K562 (cell line): ENCODE measurements at regions not wholly inside any gene's neighbourhood (a gene's known extent, or its start where the extent isn't known, plus 50 kb on each side); places are given as distances from the start of the nearest gene placed in this dataset.
A peak's percentile ranks its signal among the peaks of the same experiment; 100 is the strongest.

Source experiments
- ATAC-seq: fragments of 200-7000 bp; cut with Tn5 transposase; 3 replicates; pipeline ENCODE4 v1.9.1; 2020; ENCODE audit warnings: moderate library complexity
- BruUV-seq: library from RNA; stranded (reverse); fragments of 400-500 nt; replicated peaks from 2 replicates; lab custom pipeline; 2021; lab: Mats Ljungman, UMichigan
- CTCF ChIA-PET: fragments of 300-600 bp; formaldehyde crosslinking; extraction: SDS; loops from one replicate; lab custom pipeline; 2021; ENCODE audit warnings: low intra/inter-chr PET ratio; lab: Yijun Ruan, JAX
- POLR2A ChIA-PET: fragments of 300-600, 350-650 bp; sonication (Branson Sonifier 250); formaldehyde crosslinking; extraction: SDS; loops from one replicate; lab custom pipeline; 2021; ENCODE audit warnings: antibody characterized with exemption, inconsistent platforms; lab: Yijun Ruan, JAX
- DNase-seq, 4 experiments: peaks; one replicate each; pipeline versions ENCODE4 v3.0.0 to v3.0.0-alpha.2; 2011 to 2018; ENCODE audit warnings: low spot score in 3 of 4, mixed read lengths in 3 of 4; ENCODE audit errors: extremely low read depth in 1 of 4
- FAIRE-seq: peaks from 2 replicates; lab custom pipeline; 2011; peaks lifted over from hg19 to GRCh38; lab: Jason Lieb, UNC
- H2AFZ ChIP-seq: 2 replicates; pipeline ENCODE4 v1.6.0; 2011; ENCODE audit warnings: low read depth, low read length, control low read depth, inconsistent platforms
- H3K27ac ChIP-seq: fragments of 200-600 bp; 3 replicates; pipeline ENCODE4 v1.8.0; 2011; ENCODE audit warnings: low read depth, mild to moderate bottlenecking, control low read depth, inconsistent platforms, low read length, moderate library complexity, mixed read lengths; ENCODE audit errors: extremely low read depth
- H3K27me3 ChIP-seq, 2 experiments: fragments of 300-600 bp in 1 of 2; 2 replicates in 1 of 2; 3 replicates in 1 of 2; pipeline versions ENCODE4 v1.6.0 to v1.8.0; 2011; ENCODE audit warnings: inconsistent platforms in 2 of 2, low read length in 2 of 2, mild to moderate bottlenecking in 1 of 2, mixed read lengths in 1 of 2, moderate library complexity in 1 of 2; ENCODE audit not compliant: control insufficient read depth in 2 of 2, insufficient read depth in 2 of 2
- H3K36me3 ChIP-seq: fragments of 300-600 bp; 3 replicates; pipeline ENCODE4 v1.8.0; 2011; ENCODE audit warnings: mild to moderate bottlenecking, low read length, inconsistent platforms; ENCODE audit not compliant: control insufficient read depth, insufficient read depth
- H3K4me1 ChIP-seq, 2 experiments: fragments of 200-600 bp in 1 of 2; replicated peaks in 1 of 2; 2 replicates in 1 of 2; 3 replicates in 1 of 2; pipeline versions ENCODE4 v1.5.1 to v1.8.0; 2011; ENCODE audit warnings: inconsistent platforms in 2 of 2, low read length in 2 of 2, mild to moderate bottlenecking in 1 of 2, mixed read lengths in 1 of 2, moderate library complexity in 1 of 2; ENCODE audit not compliant: control insufficient read depth in 2 of 2, insufficient read depth in 2 of 2
- H3K4me2 ChIP-seq: 2 replicates; pipeline ENCODE4 v1.6.1; 2011; ENCODE audit warnings: low read length, control low read depth, inconsistent platforms, mixed read lengths; ENCODE audit not compliant: insufficient read depth
- H3K4me3 ChIP-seq: fragments of 200-600 bp; sonication (generic), shearing (Covaris generic); 2 replicates; pipeline ENCODE4 v1.5.1; 2016; ENCODE audit warnings: control low read depth, inconsistent platforms
- H3K79me2 ChIP-seq: fragments of 200-600 bp; 3 replicates; pipeline ENCODE4 v1.8.0; 2011; ENCODE audit warnings: low read length, inconsistent platforms; ENCODE audit not compliant: control insufficient read depth, insufficient read depth
- H3K9ac ChIP-seq, 2 experiments: 2 replicates each; pipeline versions ENCODE4 v1.6.0 to v1.6.1; 2011; ENCODE audit warnings: low read depth in 2 of 2, low read length in 2 of 2, control low read depth in 1 of 2, inconsistent platforms in 1 of 2, mild to moderate bottlenecking in 1 of 2, mixed read lengths in 1 of 2; ENCODE audit not compliant: insufficient read depth in 1 of 2
- H3K9me1 ChIP-seq: one replicate; pipeline ENCODE4 v1.6.0; 2011; ENCODE audit warnings: inconsistent platforms, mild to moderate bottlenecking, low read length, moderate library complexity; ENCODE audit not compliant: control insufficient read depth, insufficient read depth
- H3K9me3 ChIP-seq: replicated peaks from 2 replicates; pipeline ENCODE4 v1.5.1; 2011; ENCODE audit warnings: low read depth, low read length, inconsistent platforms; ENCODE audit not compliant: control insufficient read depth, insufficient read depth
- H4K20me1 ChIP-seq: replicated peaks from 2 replicates; pipeline ENCODE4 v1.6.1; 2011; ENCODE audit warnings: low read length, inconsistent platforms, mixed read lengths; ENCODE audit not compliant: control insufficient read depth, insufficient read depth
- MAFF ChIP-seq: IDR thresholded peaks from 2 replicates; pipeline ENCODE4 v1.6.1; 2012; ENCODE audit warnings: low read length, improper control_type of control experiment
- PATZ1 ChIP-seq: fragments of 250-450 bp; sonication (Bioruptor Pico); IDR thresholded peaks from 2 replicates; pipeline ENCODE4 v1.5.0; 2020; ENCODE audit warnings: mild to moderate bottlenecking, borderline replicate concordance
- ZNF316 ChIP-seq: fragments of 450-650 bp; IDR thresholded peaks from 2 replicates; pipeline ENCODE4 v1.6.1; 2016
- WGBS: fragments of 100-300 bp; shearing (Covaris generic); methylation state at CpG from one replicate; pipeline ENCODE4 v1.1.6; 2016; ENCODE audit warnings: low coverage, mixed read lengths; ENCODE audit not compliant: insufficient coverage; ENCODE audit errors: missing lambda C conversion rate; 5-methylcytosine and 5-hydroxymethylcytosine counted together
- in situ Hi-C: fragments of 300-500 bp; cut with MboI; formaldehyde crosslinking; loops from 4 replicates; pipeline ENCODE4 v1.15.0; 2018; ENCODE audit warnings: inconsistent platforms, mixed read lengths
- intact Hi-C: fragments of 100-400 bp; cut with micrococcal nuclease; formaldehyde crosslinking; loops from 2 replicates; pipeline ENCODE4 v1.14.2; 2022

GRCh38 chr1:188137221-188137620, 1308.5 kb downstream of the PLA2G4A start:
- CTCF ChIA-PET = interaction anchor here (0.6 kb wide), 1 partner anchor 1334 kb away, joined by 6 read pairs; no protein-coding TSS in a partner anchor
- 5% methylated on average over 2 of the region's 2 CpGs for WGBS

More at GRCh38 chr1:188137221-188137620, 1308.5 kb downstream of the PLA2G4A start:
- FAIRE-seq = no peak
- no peak for DNase-seq
- no TSS peak for BruUV-seq
- Histone ChIP-seq H3K9me3 (no peaks in the 10 kb centered on the region; the same call in 1 of the 2 replicates), H3K27me3 (no peaks in the 10 kb centered on the region), H3K9ac (no peak overlapping the region), H3K36me3 (no peaks in the 10 kb centered on the region), H3K27ac (no peak overlapping the region), H2AFZ (no peak overlapping the region), H3K4me1 (no peaks in the 10 kb centered on the region), H4K20me1 (no peaks in the 10 kb centered on the region), H3K9me1 (no peaks in the 10 kb centered on the region), H3K4me2 (no peak overlapping the region)
- in situ Hi-C loops = no loop called here
- intact Hi-C loops = no loop called here
- no peak for ATAC-seq
- TF ChIP-seq ZNF316 (peak; percentile 40; the same call in 1 of the 2 replicates), MAFF (peak; percentile 33; the same call in 1 of the 2 replicates), PATZ1 (CRISPR knock-in tag) (no peak)
- TF ChIP-seq, all 486 proteins: peak for 2
- POLR2A ChIA-PET = no interaction called here
- Histone ChIP-seq H3K79me2 (no peaks in the 10 kb centered on the region), H3K4me3 (no peak overlapping the region)
